8988T (cell line): ENCODE measurements at regions not wholly inside any gene's neighbourhood (a gene's known extent, or its start where the extent isn't known, plus 50 kb on each side); places are given as distances from the start of the nearest gene placed in this dataset.
"Not testable (repeated sequence)": the region's sequence is repeated elsewhere in the genome, so short reads cannot be mapped to it uniquely, and the experiment has no call there.

Source experiments
- DNase-seq: peaks from one replicate; pipeline ENCODE4 v3.0.0; 2011

DNA sequence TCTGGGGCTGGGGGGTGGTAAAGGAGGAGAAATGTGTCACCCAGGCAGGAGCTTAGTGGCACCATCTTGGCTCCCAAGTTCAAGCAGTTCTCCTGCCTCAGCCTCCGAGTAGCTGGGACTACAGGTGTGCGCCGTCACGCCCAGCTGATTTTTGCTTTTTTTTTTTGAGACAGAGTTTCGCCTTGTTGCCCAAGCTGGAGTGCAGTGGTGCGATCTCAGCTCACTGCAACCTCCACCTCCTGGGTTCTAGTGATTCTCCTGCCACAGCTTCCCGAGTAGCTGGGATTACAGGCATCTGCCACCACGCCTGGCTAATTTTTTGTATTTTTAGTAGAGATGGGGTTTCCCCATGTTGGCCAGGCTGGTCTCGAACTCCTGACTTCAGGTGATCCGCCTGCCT lies 82.1 kb upstream of the METTL9 start:
- DNase-seq = not testable (repeated sequence)

DNA sequence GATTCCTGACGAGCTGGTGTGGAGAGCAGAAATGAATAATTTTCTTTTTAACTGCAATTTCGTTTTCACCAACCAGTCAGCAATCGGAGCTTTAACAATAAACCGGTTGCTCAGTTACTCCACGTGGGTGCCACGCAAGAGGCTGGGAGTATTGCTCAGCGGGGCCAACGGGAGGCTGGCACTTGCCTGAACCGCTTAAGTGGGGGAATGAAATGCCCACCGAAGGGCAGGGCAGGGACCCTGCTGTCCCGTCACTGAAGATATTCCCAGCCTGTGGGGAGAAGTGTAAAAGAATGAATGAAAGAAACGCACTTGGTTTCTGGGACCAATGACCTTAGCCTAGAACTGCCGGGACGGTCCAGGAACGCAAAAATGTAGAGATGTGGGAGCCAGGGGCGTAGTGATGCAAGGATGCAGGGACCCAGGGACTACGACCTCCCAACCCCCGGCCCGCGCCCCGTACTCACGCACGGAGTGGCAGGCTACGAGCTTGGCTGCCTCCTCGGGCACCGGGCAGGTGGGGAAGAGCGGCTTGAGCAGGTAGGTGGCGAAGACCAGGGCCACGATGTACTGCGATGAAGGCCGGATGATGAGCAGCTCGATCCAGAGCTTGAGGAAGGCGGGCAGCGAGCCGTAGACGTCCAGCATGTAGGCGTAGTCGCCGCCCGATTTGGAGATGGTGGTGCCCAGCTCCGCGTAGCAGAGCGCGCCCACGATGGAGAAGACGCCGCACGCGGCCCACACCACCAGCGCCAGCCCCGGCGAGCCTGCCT lies 79.8 kb upstream of the METTL9 start:
- not testable (repeated sequence) for DNase-seq

DNA sequence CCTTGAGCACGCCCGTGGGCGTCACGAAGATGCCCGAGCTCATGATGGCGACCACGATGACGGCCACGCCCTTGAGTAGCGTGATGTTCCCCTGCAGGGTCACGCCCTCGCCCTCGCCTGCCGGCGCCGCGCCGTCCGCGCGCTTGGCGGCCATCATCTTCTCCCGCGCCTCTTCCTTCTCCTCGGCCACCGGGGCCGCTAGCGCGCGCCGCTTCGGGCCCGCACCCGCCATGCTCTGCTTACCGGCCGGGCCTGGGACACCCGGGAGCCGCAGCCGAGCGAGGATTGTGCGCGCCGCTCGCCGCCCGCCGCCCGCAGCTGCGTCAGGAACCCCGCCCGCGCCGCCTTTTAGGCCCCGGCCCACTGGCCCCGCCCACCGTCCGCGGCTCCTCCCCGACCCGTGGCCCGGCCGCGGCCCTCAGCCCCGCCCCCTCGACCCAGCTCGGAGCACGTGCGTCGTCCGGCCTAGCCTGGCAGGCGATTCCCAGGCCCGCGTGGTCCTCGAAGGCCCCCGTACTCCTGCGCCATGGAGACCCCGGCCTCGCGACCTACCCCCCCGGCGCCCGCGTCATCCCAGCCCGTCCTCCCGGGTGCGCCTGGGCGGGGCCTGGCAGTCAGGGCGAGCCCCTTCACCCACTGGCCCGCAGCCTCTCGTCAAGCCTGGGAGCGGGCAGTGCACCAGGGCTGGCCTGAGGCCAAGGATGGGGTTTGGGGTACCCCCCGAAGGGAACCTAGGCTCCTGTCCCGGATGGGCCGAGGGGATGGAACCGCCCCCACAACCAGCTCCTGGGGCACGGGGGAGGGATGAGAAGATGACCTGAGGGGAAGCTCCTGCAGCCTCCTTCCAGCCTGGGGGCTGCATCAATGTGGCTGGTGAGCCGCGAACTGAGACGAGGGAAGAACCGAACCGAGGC lies 79.0 kb upstream of the METTL9 start:
- not testable (repeated sequence) for DNase-seq

DNA sequence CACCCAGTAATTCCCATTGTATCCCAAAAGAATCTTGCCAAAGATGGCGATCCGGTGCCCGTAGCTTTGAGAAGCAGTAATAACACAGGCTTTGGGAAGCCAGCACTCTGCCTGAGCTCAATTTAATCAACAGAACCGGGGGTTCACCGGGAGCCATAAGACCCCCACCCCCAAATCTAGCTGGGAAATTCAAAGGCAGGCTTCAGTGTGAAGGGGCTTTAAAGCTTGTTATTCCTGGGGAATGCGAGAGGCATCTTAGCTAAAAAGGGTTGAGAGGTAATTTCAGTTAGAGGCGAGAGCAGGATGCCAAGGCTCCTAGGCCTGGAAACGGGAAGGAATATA lies 78.4 kb upstream of the METTL9 start:
- DNase-seq = not testable (repeated sequence)

DNA sequence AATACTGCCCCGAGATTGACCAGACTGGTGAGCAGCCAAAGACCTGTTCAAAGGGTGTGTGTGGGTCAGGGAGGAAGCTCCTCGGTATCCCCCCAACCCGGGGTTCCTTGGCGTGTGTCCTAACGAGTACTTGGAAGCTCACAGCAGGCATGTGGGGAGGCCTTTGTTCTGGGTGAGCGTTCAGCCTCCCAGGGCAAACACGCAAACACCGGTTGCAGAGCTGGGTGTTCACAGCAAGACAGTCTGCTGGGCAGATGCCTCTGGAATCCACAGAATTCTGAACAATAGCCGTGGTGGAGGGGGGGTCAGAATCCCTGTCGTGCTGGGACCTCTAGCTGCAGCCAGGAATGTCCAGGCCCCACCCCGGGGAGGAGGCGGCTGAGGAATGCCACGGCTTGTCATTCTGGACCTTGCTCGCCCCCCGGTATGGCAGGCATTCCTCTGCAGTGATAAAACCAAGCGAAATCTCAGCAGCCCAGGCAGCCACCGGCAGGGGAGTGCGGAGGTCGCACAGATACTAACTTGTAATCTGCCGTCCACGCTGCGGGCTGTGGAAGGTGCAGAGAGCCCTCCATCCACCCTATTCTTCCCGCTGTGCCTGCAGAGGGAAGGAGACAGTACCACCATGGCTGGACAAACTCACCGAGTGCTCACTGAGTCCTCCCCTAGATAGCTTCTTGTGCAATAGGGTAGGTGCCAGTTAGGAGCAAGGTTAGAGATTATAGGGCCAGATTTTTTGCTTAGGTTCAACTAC lies 77.8 kb upstream of the METTL9 start:
- not testable (repeated sequence) for DNase-seq

DNA sequence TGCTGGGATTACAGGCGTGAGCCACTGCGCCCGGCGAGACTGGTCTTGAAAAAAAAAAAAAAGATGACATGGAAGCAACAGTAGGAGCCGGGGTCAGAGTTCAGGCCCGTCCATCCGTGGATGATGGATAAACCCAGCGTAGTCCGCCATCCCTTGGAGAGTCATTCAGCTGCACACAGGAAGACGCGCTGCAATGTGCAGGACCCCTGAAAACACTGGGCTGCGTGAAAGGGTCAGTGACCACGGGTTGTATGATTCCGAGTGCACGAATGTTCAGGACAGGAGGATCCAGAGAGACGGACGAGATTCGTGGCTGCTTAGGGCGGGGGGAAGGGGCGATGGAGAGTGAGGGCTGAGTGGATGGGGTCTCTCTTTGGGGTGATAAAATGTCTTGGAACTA lies 76.5 kb upstream of the METTL9 start:
- not testable (repeated sequence) for DNase-seq

DNA sequence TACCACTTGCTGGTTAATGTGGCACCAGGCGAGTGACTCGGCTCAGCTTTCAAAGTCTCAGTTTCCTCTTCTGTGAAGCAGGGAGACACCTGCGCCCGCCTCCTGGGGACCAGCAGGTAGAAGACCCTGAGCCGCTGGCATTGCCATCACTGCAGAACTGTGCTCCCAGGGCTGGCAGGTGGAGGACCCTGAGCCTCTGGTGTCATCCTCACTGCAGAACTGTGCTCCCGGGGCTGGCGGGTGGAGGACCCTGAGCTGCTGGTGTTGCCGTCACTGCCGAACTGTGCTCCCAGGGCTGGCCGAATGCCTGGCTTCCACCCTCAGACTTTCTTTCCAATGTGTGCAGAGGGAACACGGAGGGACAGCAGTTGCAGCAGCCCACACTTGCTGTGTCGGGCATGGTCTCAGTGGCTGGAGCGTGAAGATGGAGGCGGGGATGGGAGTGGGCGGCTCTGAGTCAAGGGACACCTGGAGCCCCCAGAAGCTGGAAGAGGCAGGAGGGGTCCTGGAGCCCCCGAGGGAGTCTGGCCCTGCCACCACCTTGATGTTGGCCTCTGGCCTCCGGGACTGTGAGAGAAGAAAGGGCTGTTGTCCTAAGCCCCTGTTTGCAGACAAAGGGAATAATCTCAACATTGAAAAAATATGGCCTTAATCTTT lies 75.8 kb upstream of the METTL9 start:
- DNase-seq = no peak

DNA sequence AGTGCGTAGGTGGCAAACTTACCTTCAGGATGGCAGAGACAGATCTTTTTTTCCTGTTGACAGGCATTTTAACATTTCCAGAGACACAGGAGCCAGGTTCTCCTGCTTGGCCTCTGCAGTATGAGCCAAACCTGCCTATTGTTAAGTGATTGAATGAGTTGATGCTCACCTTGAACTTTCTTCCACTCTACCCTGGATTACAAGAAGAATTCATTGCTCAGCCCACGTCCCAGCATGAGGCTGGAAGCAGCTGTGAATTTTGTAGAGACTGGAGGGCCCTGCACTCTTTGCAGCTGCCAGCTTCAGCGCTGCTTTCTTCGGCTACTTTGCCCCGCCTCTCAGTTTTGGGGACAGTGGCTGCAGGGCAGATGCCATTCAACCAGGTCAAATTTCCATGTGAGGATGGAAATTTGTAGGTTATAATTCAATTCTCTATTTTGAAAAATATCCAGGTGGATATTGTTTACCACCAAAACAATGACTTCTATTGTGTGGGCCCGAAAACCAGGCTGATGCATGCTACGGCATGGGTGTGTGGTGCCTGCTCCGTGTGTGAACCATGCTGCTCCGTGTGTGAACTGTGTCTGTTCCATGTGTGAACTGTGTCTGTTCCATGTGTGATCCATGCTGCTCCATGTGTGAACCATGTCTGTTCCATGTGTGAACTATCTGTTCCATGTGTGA lies 75.2 kb upstream of the METTL9 start:
- DNase-seq = no peak

DNA sequence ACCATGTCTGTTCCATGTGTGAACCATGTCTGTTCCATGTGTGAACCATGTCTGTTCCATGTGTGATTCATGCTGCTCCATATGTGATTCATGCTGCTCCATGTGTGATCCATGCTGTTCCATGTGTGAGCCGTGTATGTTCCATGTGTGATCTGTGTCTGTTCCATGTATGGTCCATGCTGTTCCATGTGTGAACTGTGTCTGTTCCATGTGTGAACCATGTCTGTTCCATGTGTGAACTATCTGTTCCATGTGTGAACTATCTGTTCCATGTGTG lies 74.7 kb upstream of the METTL9 start:
- DNase-seq = not testable (repeated sequence)

DNA sequence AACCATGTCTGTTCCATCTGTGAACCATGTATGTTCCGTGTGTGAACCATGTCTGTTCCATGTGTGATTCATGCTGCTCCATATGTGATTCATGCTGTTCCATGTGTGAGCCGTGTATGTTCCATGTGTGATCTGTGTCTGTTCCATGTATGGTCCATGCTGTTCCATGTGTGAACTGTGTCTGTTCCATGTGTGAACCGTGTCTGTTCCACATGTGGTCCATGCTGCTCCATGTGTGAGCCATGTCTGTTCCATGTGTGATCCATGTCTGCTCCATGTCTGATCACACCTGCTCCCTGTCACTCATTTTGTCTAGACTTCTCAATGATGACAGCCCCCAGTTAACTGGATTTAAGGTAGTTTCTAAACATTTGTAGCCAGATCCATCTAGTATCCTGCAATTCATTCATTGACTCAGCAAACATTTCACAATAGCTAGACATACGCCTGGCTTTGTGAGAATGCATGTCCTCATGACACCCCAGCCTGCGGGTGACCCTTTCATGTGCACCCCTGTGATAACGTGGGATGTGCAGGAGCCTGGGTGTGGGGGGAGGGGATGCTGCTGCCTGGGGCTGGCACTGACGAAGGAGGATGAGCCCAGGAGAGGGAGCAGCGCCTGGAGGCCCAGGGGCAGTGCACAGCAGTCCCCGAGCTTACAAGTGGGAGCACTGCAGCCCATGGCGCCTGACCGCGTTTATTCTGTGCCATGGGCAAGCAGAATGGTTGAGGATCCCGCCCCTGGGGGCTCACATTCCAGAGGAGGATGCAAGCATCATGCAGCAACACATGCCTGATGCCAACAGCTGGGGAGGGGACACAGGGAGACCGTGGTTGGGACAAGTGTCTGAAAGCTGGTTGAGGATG lies 74.1 kb upstream of the METTL9 start:
- not testable (repeated sequence) for DNase-seq

DNA sequence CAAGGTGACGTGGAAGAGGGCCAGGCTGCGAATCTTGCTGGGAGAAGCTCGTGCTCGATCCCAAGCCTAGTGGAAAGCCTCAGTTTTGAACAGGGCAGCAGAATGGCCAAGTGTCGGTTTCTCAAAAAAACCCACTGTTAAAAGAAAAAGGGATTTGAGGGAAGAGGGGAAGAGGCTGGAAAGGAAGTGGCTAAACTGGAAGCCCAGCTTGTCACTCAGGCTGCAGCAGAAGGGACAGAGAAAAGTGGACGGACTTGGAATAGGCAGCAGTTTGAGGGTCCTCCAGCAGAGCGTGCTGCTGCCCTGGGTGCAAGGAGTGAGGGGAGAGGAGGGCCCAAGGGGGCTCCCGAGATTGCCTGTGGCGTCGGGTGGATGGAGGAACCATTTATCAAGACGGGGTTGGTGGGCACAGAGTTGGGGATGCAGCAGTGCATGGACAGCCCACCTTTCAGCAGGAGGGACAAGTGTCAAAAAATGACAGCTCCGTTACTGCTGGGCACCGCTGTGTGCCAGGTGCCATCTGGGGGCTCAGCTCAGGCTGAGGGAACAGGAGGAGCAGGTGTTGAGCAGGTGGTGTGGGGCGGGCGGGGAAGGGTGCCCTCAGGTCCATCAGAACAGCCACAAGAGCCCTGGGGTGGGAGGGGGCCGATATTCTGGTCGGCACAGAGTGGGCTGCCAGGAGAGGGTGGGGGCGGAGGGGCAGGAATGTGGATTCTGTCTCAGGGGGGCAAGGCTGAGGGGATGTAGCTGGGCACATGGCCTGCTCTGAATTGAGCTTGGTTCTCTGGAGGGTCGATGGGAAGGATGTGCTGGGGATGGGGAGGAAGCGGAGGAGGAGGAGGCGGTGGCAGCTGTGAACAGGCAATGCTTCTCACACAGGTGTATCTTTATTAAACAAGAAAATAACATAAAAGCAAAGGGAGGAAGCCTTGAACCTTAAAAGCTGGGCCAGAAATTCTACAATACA lies 73.1 kb upstream of the METTL9 start:
- not testable (repeated sequence) for DNase-seq

DNA sequence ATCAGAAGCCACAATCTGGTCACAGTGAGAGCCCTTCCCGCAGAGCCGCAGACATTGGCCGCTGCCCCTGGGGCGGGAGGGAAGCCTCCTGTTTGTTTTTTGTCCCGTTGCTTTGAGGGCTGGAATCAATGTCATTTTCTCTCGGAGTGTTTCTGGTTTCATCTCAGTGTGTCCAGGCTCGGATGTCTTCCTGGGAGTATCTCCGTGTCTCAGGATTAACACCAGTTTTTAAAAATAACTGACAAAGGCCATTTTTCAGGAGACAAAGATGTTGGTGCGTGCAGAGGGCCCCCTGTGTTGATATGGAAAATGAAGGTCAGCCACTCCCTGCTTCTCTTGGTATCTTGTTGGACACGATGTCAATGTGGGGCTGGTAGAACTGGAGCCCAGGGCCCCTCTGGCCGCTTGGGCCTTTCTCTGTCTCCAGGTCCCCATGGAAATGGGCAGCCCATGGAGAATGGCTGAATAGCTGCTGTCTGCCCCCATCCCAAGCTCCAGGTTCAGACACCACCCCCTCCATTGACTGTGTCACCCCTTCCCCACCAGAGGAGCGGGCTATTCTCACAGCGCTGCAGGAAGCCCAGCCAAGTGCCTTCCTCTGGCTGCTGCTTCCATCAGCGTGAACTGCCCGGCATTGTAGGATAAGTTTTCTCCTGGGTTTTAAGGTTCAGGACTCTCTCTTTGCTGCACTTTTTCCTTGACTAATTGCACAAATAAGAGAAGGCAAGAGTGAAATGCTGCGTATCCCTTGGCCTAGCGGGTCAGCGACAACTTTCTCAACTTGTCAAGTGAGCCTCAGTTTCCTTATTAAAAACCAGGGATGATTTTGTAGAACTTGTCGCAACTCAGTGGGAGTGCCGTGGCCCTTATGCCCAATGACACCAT lies 72.2 kb upstream of the METTL9 start:
- DNase-seq = no peak

DNA sequence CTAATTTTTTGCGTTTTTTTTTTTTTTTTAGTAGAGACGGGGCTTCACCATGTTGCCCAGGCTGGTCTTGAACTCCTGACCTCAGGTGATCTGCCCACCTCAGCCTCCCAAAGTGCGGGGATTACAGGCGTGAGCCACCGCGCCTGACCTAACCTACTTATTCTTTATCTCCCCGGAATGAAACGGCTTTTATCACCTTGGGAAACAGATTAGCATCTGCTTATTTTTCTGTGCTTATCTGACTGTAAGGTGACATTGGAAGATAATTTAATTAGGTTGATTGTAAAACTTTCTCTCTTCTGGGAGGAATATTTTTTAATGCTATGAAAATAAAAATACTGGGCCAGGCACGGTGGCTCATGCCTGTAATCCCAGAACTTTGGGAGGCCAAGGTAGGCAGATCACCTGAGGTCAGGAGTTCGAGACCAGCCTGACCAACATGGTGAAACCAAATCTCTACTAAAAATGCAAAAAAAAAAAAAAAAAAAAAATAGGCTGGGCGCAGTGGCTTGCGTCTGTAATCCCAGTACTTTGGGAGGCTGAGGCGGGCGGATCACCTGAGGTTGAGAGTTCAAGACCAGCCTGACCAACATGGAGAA lies 70.2 kb upstream of the METTL9 start:
- DNase-seq = not testable (repeated sequence)

DNA sequence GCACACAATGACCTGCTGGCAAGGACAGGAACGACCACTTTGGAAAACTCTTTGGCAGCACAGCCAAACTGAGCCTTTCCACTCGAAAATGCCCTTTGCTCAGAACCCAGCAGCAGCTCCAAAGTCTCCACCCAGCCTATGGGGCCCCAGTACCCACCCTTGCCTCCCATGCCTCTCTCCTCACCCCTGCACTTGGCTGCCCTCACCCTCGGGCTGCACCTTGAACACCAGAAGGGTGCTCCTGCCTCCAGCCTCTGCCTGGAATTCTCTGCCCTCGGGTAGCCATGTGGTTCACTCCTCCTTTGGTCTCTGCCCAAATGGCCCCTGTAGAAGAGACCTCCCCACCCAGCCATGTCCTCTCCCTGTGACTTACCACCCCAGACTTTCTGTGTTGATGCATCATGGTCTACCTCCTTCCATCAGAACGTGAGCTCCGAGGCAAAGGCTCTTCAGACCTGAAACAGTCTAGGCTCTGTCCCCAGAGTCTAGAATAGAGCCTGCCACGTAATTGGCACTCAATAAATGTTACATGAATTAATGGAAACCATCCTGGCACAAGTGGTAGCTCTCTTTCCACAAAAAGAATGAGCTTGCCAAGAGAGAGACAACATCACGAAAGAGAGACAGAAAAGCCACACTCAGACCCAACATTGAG lies 68.5 kb upstream of the METTL9 start:
- DNase-seq = not testable (repeated sequence)

DNA sequence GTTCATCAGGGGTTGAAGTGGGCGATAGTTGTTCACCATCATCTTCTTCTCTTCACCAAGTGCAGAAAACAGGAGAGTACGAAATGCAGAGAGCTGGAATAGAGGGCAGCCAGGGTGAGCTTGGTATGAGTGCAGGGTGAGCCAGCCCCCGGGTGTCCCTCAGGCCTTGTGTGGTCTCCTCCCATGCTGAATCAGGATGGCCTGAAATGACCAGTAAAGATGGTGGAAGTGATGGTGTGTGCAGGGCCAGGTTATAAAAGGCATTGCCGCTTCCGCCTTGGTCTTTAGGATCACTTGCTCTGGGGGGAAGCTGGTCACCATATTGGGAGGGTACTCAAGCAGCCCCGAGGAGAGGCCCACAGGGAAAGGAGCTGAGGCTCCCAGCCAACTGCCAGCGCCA lies 66.4 kb upstream of the METTL9 start:
- DNase-seq = not testable (repeated sequence)

DNA sequence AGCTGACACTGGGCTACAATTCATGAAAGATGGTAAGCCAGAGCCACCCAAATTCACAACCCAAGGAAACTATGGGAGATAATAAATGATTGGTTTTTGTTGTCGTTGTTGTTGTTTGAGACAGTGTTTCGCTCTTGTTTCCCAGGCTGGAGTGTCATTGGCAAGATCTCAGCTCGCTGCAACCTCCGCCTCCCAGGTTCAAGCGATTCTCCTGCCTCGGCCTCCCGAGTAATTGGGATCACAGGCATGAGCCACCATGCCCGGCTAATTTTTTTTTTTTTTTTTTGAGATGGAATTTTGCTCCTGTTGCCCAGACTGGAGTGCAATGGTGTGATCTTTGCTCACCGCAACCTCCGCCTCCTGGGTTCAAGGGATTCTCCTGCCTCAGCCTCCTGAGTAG lies 65.9 kb upstream of the METTL9 start:
- DNase-seq = not testable (repeated sequence)

DNA sequence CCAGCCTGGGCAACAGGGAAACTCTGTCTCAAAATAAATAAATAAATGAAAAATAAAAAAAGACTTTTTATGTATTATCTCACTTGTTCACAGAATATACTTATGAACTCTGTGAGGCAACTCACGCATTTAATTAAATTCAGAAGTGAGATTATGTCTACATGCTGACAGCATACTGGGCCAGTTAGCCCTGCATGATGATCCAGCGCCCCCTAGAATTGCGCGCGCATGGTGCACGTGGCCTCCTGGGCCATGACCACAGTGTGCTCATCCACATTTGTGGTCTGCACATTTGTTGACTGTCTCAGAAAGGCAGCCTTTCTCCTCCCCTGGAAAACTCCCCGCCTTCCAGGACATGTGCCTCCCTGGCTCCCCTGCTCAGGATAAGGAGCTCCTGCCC lies 64.8 kb upstream of the METTL9 start:
- not testable (repeated sequence) for DNase-seq

DNA sequence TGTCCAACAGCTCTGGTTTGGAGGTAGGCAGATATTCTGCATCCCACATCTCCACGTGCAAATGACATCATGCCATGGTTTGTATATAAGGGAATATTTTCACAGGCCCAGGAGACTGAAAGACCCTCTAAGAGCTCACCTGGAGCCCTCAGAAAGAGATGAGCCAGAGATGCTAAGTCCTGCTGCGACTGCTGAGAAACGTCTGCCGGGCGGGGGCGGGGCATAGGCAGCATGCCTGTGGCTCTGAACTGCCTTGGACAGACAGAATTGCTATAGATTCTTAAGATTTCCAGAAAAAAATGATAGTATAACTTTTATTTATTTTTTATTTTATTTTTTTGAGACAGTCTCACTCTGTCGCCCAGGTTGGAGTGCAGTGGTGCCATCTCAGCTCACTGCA lies 64.2 kb upstream of the METTL9 start:
- DNase-seq = not testable (repeated sequence)
